Tongue (tissue), 1 donor: ENCODE measurements at regions not wholly inside any gene's neighbourhood (a gene's known extent, or its start where the extent isn't known, plus 50 kb on each side); places are given as distances from the start of the nearest gene placed in this dataset.

Experiments
- DNase-seq: peaks from one replicate; pipeline ENCODE4 v3.0.0-alpha.2; 2015

- no peak for DNase-seq
Observed at GRCh38 chr4:54495091-54495490, 162.7 kb upstream of the KIT start.

DNA sequence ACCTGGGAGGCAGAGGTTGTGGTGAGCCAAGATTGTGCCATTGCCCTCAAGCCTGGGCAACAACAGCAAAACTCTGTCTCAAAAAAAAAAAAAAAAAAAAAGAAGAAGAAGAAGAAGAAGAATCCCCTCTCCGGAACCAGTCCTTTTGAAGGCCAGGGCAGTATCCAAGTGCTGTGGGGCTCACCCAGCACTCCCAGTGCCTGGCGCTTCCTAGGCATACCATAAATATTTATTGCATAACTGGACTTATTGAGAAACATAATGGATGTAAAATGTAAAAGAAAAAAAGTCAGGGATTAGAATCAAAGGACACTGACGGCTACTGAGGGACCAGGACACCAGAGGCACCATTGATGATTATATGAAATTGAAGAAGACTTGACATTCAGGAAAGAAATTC lies 162.1 kb upstream of the KIT start:
- DNase-seq = no peak

GRCh38 chr4:54496412-54496811 lies 161.3 kb upstream of the KIT start:
- DNase-seq = no peak

- DNase-seq = no peak
Observed at GRCh38 chr4:54497947-54498346, 159.8 kb upstream of the KIT start.

DNA sequence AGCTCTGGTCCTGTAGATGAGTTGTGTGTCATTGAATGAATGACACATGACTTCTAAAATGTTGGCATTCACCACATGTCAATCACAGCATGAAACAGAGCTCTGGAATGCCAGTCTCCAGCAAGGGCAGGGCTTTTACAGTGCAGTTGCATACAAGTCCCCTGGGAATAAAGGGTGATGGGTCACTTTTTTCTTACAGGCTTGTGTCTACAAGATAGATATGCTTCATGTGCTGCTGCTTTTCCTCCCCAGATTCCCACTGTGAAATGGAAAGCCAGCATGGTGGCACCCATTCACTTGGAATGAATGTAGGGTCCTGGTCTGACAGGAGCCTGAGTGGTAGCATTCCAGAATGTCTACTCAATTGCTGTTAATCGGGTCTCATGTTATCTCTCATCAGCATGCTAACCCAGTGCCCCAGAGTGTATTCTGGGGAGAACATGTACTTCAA lies 159.1 kb upstream of the KIT start:
- no peak for DNase-seq

DNA sequence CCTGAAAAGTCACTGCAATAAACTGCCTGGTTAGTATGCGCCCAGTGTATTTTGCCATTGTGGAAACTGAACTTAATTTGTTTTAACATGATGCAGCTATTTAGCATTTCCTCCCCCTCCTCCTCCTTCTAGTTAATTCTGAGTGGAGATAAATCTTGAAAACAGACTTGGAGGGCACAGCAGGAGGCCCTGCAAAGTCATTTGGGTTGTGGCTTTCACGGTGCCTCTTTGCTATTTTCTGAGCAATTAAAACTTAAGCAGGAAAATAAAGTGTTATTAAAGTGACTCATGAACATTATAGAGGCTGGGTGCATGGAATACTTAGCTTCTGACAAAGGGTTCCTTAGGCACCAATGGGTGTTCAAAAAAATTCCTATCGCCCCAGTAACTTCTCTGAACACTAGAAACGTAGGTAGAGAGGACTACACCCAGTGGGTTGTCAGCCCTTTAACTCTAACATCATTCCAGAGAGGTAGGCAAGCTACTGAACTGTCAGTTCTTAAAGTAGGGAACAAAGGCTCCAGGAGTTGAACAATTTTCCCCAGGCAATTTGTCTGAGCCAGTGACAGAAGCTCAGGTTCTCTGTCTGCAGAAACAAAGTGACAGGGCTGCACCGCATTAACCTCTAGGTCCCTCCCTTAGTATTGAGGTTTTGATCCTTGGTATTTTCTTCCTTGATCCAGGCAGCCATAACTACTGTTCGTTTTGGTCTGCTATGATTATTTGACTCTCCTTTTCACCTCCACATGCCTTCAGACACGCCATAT lies 158.3 kb upstream of the KIT start:
- no peak for DNase-seq

DNA sequence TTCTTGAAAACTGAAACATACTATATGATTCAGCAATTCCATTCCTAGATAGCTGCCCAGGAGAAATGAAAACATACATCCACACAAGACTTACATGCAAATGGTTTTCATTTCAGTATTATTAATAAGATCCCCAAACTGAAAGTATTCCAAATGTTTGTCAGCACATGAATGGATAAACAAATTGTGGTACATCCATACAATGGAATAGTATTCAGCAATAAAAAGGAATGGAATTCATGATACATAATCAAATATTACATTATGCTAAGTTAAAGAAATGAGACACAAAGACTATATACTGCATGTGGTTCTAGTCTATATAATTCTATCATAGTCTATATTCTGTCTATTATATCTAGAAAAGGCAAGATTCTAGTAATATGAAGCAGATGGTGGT lies 152.4 kb upstream of the KIT start:
- DNase-seq = no peak

DNA sequence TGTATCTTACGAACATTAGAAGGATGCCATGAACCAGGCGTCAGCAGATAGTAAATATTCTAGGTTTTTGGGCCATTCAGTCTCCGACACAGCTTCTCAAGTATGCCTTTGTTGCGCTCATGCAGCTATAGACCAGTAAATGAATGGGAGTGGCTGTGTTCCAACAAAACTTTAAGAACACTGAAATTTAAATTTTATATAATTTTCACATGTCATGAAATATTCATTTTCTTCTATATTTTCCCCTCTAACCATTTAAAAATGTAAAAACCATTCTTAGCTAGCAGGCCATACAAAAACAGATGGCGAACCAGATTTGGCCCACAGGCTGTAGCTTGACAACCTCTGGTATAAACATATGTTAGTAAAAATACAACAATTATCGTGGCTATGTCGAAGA lies 151.8 kb upstream of the KIT start:
- DNase-seq = no peak

- no peak for DNase-seq
Observed at GRCh38 chr4:54509057-54509456, 148.7 kb upstream of the KIT start.

DNA sequence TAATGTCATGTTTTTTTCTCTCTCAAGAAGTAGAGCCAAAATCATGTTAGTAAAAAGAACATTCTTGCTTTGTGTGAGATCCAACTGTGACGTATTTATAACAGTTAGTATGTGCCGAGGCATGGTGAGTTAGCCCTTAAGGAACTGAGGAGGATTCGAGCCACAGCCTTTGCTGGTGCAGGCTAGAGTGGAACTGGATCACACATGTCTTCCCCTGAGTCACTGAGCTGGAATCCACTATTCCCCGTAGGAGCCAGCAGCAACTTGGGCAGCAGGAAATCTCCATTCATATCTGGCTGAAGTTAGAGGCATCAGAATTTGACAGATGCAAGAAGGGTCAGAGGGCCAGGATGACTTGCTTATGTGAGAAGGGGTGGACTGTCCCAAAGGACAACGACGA lies 144.6 kb upstream of the KIT start:
- DNase-seq = peak; percentile 52

DNA sequence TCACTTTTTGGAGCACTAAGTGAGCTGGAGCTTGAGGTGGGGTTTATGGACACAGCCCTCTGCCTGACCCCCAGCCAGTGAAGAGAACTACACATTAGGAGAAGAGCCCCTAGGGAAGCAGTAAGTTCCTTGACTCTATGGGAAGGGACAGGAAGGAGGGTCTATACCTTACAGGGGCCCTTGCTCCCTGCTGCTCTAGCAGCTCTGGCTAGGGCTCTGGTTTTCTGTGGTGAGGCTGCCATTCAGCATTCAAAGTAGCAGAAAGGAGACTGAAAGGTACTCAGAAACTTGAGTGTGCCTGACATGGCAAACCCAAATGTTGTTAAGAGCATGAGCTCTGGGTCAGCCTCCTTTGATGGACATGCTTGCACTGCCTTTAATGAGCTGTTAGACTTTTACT lies 144.0 kb upstream of the KIT start:
- no peak for DNase-seq

GRCh38 chr4:54516556-54517215 lies 141.1 kb upstream of the KIT start:
- DNase-seq = peak; percentile 5

GRCh38 chr4:54517781-54518444 lies 139.8 kb upstream of the KIT start:
- DNase-seq = no peak

DNA sequence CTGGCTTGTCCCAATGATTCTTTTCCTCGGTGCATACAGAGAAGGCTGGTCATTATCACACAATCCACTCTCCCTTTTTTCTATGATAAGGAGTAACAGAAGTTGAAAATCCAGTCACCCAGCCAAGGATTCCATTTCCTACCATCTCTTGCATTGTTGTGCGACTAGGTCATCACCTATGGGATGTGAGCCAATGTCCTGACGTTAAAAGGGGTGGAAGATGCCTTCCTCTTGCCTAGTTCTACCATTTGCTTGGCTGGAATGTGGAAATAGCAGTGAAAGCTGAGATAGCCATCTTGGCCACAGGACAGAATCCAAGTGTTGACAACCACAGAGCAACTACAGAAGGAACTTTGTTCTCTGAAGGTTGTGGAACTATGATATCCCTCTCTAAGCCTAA lies 132.2 kb upstream of the KIT start:
- DNase-seq = no peak

- DNase-seq = no peak
Observed at GRCh38 chr4:54526560-54526959, 131.2 kb upstream of the KIT start.

- no peak for DNase-seq
Observed at GRCh38 chr4:54527532-54527931, 130.2 kb upstream of the KIT start.

DNA sequence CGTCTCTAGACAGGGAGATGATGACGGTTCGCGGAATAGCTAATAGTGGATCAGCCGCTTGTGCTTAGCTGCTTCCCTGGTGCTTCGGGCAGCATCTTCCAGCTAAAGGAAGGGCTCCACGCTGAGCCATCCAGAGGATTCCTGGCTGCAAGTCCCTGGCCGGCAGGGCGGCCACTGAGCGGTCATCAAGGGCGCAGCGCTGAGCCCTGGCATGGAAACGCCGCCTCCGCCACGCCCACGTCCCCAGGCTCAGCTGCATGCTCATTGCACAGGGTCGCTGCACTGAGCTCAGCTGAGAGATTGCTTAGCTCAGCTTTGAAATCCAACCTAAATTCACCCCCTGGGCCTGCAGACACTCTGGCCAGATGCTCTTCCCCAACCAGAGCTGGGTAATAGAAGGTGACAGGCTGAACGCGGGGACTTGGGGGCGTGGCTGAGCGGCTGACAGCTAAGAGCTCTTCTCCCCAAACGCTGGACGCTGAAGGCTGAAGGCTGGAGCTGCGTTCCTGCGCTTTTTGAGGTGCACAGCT lies 118.2 kb upstream of the KIT start:
- DNase-seq = peak; percentile 65

- DNase-seq = no peak
Observed at GRCh38 chr4:54540931-54541330, 116.8 kb upstream of the KIT start.

GRCh38 chr4:54541426-54542118 lies 116.2 kb upstream of the KIT start:
- no peak for DNase-seq

DNA sequence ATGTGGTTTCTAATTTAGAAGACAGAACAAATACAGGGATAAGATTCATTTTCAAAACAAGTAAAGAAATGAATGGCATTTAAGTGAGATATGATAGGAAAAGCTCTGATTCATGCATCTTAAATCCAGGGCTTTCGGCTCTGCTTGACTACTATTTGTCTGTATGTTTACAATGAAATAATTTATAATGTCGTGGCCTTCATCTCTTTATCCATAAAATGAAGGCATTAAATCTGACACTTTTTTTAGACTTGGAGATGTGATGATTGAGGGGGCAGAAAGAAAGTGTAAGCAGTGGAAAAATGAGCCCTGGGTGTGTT lies 115.7 kb upstream of the KIT start:
- DNase-seq = no peak

DNA sequence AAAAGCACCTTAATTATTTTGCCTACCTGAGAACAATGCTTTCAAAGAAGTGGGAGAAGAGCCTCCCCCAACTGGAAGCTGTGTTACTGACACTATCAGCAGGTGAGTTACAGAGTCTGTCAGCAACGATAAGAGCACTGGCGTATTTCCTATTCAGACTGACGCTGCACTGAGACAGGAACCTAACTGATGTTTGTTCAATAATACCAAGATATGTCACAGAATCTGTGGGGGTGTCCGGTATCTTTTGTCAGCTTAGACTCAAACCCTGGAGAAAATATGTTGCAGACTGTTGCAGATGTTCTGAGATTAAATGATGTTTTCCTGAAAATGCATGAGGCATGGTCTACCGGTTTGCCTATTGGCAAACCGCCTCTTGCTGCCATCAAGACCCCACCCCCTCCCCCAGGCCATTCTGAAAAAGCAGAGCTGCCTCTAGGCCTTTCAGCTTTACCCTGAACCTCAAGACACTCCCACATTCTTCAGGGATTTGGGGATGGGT lies 115.2 kb upstream of the KIT start:
- DNase-seq = no peak

DNA sequence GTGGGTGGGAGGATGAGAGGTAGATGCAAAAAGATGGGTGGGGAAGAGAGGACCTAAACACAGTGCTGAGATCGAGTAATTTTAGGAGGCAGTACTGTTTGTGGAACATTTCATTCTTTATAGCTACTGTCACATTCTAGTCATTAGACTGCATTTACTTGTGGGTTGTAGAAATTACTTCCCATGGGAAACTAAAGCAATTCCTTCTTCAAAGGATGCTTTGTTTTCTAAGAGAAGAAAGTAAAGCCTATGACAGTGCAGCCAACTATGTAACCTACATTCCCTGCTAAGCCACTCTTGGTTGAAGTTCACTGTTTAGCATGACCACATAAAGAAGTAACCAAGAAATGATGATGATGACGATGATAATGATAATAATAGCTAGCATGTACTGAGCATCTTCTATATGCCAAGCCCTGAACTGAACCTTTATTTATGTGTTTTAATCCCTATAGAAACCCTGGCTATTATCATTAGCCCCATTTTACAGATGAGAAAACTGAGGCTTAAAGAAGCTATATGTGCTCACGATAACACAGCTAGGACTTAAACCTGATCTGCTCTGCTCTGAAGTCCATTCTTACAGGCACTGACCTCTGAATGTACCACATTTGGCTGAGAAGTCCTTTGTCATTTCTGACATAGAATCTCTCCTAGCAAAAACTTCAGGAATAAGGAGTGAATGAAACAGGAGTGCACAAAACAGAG lies 114.5 kb upstream of the KIT start:
- DNase-seq = no peak
